HS-5 (cell line): ENCODE measurements at regions not wholly inside any gene's neighbourhood (a gene's known extent, or its start where the extent isn't known, plus 50 kb on each side); places are given as distances from the start of the nearest gene placed in this dataset.
"Not testable (repeated sequence)": the region's sequence is repeated elsewhere in the genome, so short reads cannot be mapped to it uniquely, and the experiment has no call there.

ENCODE experiments used
- DNase-seq: peaks from one replicate; pipeline ENCODE4 v3.0.0-alpha.2; 2012; ENCODE audit warnings: low read depth

DNA sequence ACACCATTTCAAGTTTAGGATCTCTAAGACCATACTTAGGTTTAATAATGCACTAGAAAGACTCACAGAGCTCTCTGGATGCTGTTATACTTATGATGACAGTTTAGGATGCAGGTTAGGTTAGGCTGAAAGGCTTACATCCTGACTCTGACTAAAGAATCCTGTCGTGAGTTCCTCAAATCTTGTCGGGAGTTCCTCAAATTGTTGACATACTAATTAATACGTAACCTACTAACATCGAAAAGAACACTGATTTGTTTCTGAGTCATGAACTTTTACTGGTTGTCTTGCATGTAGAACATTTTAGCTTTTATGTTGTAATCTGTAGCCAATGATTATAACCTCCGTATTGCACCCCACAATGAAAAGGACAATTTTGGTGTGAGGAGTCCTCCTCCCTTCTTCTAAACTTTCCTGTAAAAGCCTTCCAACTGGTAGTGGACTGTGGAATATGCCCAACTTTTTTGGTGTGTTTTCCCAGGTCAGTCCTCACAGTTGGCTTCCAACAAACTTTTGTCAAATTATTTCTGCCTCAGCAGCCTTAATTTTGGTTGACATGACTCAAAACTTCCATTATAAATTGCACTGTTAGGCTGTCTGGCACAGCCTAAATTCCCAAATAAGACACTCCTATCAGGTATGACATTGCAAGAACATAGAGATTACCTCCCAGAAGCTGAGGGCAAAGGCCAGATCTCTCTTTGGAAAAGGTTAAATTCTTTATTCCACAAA lies 107.9 kb upstream of the PALMD start:
- DNase-seq: no peak

DNA sequence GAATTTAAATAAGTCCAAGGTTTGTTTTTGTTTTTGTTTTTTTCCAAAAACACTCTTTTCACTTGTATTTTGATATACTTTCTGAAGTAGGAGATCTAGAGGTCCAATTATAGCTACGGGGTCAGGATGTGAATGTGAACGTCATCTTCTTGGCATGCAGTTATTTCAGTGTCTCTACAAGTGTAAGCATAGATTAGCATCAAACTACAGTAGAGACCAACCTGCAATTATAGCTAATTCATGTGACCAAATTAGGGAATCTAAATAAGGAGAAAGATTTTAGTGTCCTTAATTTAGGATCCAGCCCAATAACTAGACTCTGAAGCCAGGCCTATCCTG lies 107.3 kb upstream of the PALMD start:
- no peak for DNase-seq

DNA sequence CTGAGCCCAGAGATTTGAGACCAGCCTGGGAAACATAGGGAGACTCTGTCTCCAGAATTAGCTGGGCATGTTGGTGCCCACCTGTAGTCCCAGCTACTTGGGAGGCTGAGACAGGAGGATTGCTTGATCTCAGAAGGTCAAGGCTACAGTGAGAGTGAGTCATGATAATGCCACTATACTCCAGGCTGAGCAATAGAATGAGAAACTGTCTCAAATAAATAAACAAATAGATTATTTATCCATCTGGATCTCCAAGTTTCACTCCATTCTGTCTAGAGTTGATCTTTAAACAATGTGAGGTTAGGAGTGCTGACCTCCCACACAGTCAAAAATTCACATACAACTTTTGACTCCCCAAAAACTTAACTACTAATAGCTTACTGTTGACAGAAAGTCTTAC lies 106.8 kb upstream of the PALMD start:
- no peak for DNase-seq

DNA sequence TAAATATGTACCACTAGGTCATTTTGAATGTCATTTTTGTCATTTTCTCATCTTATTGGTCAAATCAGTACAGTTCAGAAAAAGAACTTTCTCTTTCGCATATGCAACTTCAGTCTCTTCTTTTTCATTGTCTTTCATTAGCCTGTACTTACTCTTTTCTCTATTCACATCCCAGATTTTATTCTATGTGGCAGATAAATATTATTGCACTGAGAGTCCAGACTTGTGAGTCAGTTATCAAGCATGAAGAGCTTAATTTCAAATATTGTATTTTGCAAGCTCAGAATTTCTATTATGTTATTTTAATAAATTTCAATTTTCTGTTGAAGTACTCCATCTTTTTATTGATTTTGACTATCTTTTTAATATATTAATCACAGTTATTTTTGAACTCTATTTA lies 105.2 kb upstream of the PALMD start:
- no peak for DNase-seq

DNA sequence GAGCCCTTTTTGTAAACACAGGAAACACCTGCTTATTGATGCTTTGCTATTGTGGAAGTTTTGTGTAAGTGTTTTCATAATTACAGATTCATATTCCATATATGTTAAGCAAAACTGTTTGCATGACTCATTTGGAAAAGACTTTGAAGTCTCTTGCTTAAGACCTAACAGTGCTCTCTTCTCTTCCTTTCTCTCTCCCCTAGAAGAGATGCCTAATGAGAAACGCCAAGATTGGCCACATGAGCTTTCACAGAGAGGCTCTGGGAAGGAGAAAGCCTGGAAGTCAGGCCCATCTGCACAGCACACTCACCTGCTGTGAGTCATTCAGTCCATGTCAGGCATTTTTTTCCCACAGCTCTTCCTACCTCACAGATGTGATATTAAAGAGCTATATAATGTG lies 101.6 kb upstream of the PALMD start:
- no peak for DNase-seq

DNA sequence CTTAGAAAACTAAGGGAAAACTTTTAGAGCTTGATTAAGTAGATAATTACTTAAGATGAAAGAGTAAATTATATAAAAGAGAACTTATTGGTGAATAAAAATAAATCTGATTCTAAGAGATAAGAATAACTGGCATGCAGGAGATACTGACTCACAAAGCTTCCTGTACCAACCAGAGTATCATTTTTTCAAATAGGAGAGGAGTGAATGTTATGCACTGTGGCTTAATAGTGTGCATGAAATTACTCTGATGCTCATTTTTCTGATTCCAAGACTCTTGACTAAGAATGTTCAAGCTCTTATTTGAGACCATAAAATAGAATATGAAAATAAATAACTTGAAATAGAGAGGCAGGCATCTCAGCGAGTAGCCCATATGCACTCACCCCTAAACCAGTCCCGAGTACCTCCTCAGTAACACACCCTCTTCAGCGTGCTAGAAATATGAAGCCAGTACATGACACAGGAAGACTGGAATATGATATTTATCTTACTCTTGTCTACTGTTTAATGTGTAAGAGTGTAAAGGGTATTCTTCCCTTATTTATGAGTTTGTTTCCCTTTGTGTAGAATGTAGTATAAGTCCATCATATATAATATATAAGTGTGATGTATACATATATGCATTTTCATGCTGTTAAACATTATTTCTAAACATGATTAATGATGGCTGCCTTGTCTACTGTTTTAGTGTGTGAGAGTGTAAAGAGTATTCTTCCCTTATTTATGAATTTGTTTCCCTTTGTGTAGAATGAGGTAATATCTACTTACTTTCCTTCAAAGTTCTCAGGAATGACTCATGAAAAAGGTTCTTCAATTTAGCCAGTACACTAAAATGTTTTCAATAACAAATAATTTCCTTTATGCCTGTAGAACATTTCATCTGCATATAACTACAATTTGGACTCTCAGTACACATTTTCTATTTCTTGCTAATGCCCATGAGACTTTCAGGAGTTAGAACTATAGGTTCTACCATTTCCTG lies 99.2 kb upstream of the PALMD start:
- DNase-seq: no peak

DNA sequence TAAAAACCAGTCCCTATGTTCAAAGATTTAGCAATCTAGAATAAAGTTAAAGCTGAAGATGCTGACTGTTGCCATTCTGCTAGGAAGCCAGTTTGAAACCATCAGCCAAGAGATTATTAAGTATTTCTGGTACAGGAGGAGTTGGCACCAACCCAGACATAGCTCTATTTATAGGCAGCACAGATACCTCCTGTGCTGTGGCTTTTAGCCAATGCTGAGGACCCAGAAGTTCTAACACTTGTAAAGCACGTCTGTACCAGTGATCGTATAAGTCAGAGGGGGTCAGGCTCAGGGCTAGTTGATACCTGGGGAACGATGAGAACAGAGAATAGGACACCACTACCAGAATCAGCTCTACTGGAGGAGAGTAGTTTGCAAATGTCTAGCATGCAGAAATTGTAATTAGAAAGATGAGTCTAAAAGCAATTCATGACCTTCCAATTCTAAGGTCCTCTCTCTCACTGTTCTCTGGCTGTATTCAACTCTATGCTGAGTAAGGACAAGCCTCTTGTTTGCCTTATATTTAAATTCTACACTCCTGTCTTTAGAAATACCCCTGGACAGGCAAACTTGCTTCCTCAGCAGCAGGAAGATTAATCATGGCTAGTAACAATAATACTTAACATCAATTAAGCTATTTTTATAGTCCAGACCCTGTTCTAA lies 96.8 kb upstream of the PALMD start:
- no peak for DNase-seq

DNA sequence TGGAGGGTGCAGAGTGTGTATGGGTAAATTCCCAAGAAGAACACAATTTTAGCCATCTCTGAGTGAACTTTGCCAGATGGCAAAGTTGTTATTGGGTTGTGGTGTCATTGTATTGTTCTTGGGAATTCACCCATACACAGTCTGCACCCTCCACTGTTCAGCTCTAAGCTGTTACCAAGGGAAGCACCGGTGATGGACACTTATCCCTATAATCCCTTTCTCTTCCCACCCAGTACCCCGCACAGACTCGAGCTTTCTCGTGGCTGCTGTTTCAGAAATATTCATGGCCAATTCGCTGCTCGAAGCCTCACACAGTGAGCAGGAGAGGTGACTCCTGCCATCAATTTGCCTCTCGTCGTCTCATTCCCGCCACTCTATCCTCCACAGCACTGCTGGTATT lies 95.7 kb upstream of the PALMD start:
- no peak for DNase-seq

DNA sequence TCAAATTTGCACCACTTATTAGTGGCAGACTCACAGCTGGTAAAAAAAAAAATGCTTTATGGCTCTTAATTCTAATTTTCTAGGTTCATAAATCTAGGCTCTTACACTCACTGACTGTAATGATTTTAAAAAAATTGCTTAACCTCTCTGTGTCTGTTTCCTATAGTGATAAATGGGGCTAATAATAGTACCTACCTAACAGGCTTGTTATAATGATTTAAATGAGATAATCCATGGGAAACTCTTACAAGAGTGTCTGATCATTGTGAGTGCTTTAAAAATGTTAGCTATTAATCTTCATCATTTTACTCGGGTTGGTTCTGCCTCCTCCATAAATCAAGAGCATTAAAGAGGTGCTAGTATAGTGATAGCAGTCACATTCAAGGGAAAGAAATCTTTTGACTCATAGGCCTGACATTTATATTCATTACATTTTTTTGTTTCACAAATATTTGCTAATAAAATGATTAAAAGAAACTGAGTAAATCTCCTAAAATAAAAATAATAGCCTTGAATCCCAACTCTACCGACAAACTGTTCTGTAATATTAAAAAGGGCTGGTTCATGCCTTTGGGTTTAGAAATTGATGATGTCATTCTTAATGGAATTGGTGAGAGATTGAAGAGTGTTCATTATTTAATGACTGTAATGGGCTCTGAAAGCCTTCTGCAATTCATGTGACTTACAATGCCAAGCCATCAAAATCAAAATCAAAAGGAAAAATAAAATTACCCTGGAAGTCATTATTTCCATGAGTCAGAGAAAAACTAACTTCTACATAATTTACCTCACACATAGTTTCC lies 93.9 kb upstream of the PALMD start:
- DNase-seq: no peak

DNA sequence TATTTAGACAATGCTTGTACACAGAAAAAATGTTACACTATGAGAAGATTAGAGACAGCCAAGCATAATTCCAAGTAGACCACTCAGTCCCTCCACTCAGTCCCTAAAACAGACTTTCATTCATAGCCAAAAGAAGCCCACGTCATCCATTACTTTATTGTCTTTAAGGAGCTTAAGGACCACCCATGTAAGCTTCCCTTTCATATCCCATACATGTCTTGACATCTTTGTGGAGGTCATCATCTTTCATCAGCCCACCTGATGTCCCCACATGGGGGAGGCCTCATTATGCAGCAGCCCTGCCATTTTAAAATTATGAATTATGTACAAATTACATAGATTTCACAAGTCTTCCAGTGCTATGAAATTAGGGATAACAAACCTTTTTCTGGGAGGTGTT lies 92.6 kb upstream of the PALMD start:
- no peak for DNase-seq

DNA sequence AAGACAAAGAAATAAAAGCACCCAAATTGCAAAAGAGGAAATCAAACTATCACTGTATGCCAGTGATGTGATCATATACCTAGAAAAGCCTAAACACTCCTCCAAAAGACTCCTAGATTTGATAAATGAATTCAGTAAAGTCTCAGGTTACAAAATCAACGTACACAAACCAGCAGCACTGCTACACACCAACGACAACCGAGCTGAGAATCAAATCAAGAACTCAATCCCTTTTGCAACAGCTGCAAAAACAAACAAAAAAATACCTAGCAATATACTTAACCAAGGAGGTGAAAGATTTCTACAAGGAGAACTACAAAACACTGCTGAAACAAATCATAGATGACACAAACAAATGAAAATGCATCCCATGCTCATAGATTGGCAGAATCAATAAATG lies 92.1 kb upstream of the PALMD start:
- DNase-seq: not testable (repeated sequence)

DNA sequence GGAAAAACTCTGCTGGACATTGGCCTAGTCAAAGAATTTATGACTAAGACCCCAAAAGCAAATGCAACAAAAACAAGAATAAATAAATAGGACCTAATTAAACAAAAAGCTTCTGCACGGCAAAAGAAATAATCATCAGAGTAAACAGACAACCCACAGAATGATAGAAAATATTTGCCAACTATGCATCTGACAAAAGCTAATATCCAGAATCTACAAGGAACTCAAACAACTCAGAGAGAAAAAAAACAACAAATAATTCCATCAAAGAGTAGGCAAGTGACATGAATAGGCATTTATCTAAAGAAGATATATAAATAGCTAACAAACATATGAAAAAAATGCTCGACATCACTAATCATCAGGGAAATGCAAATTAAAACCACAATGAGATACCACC lies 91.2 kb upstream of the PALMD start:
- no peak for DNase-seq

DNA sequence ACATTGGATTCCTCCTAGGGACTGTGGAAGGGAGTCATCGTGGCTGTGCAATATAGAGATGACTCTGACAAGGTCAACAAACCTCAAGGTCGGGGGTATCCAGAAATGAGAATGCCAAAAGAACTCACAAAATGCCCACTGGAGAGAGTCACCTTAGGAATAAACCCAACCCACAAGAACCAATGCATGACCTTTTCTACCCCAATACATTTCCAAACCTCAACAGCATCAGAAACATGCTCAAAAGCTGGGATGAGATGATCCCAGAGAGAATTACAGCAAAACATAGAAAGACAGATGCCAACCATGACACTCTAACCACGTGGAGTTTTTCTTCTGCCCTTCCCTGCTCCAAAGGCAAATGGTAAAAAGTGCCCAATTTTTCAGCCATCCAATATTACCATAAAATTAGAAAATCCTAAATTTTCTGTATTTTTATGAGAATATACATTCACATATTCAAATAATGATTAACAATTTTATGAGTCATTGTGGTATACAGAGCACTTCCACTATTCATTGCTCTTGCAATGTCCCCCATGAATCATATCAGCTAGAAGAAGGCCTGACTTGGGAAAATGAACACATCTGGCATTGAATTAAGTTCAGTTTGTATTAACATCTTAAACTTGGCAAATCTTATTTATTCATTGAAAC lies 88.2 kb upstream of the PALMD start:
- DNase-seq: peak; percentile 76

DNA sequence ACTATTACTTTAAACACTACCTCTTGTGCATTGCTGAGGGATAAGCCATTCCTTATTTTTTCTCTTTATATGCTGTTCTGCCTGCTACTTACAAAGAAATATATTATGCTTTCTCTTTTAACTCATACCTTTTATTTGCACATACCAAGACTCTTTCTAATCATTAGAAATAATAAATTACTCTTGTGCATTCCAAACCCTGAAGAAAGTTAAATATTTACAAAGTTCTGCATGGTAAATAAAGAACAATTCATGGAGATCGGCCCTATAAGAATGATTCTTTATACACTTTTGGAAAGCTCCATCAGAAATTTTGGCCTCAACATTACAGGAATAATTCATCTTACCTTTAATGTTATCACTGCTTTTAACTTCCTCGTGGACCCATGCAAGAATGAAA lies 86.7 kb upstream of the PALMD start:
- DNase-seq: no peak

DNA sequence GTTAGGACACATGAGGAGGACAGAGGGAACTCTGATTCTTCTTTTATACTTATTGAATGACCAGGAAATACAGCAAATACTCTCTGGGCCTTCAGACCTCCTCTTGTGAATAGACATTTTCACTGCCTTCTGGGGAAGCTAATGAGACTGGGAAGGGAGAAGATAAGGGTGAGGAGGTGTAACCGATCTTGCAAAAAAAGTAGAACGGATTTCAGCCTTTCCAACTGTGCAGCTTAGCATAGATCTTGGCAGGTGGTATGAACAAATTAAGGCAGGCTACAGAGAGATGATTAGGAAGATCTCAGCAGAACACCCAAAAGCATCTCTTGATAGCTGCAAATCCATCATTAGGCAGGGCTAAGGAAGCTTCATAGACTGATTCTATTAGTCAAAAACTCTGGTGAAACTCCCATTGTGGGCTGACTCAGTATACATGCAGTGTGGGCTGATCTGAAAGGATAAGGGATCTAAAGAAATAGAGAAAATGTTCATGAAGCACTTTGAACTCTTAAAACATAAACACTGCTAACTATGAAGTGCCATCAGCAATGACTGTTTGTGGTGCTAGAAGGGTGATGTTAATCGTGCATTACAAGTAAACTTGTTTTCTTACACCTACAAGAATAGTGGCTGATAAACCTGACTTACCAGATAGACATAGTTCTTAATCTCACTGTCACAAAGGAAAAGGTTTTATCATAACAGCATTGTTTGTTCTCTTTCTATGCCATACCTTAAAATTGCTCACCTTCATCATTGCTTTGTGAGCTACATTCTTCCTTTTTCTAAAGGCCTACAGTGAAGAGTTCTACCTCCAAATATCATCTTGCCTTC lies 85.5 kb upstream of the PALMD start:
- no peak for DNase-seq

DNA sequence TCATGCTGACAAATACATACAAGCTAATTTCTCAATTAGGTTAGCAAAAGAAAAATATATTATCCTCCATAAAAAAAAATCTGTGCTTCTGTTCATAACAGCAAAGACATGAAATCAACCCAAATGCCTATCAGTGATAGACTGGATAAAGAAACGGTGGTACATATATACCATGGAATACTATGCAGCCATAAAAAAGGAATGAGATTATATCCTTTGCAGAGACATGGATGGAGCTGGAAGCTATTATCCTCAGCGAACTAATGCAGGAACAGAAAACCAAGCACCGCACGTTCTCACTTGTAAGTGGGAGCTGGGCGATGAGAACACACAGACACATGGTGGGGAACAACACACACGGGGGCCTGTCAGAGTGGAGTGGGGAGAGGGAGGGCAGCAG lies 84.0 kb upstream of the PALMD start:
- DNase-seq: no peak

DNA sequence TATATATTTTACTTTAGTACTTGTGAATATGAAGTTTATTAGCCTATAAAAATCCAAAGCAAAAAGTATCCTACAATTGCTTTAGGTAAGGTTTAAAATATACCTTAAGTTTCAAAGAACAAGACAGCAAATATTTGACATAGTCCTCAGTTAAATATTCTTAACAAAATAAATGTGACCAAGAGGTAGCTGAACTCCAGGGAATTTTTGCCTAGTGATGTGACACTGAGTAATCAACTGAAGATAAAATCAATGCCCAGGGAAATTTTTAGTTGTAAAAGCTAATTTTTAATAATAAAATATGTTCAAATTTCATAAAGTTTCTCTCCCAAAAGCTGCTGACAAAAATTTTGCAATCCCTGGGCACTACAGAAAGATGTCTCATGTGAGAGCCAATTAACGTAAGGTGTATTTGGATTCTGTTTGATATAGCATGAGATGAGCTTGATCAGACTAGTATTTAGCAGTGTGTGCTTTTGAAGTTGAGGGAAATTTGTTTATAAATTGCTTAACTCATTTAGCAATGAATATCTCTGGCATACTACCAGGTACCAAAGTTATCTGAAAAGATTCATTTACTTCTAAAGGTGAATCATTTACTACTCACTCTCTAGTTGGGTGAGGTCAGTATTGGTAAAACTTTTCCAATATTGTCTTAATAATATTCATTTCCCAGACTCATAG lies 80.2 kb upstream of the PALMD start:
- DNase-seq: no peak

DNA sequence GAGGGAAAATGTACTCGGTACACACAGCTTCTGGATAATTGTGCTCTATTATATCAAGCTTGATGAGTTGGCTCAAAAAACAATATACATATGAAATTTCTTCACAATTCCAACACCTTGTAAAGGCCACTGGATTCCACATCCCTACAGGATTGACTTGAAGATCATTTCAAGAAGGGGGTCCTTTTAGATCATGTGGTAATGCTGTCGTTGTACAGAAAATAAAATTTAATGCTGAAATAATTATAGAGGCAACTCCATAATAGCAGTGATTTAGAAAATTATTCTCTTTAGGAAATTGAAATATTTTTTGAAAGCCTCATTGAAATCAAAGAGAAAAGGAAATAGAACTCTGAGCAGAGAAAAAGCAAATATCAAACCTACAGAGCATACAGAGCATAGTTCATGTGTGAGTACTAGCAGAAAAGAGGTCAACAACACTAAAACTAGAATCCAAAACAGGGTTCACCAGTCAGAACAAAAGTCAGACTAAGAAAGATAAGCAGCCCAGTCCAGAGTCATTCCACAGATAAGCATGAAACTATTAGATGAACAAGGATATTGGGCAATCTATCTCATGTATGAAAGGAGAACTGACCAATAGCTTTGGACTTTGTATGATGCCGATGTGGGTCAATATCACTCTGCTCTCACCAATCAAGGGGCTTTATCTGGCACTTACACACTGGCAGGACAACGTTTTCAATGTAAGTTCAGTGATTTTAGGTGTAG lies 79.5 kb upstream of the PALMD start:
- DNase-seq: no peak

DNA sequence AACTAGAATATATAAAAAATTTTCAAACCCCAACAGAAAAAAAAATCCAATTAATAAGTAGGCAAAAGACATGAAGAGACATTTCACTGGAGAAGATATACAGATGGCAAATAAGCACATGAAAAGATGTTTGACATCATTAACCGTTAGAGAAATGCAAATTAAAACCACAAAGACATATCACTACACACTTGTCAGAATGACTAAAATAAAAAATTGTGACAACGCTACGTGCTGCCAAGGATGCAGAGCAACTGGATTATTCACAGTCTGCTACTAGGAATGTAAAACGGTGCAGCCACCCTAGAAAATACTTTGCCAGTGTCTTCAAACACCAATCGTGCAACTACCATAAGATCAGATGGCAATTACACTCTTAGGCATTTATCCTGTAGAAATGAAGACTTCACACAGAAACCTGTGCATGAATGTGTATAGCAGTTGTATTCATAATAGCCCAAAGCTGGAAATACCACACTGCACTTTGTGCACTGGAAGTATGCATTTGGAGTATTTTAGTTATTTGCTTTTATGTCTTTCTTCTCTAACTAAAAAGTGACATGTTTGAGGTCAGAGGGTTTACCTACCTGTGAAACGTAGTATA lies 75.3 kb upstream of the PALMD start:
- DNase-seq: no peak
